ENCODE measurements at regions not wholly inside any gene's neighbourhood (a gene's known extent, or its start where the extent isn't known, plus 50 kb on each side); places are given as distances from the start of the nearest gene placed in this dataset.

- H3K79me2 ChIP-seq (ENCODE audit: low read length): no peaks in the 10 kb centered on the region
- no peaks in the 10 kb centered on the region for H3K36me3 ChIP-seq (ENCODE audit: insufficient read depth, low read length)
- DNase-seq: no peak
- no peak overlapping the region for H2AFZ ChIP-seq (ENCODE audit: low read length)
- no peaks in the 10 kb centered on the region for H4K20me1 ChIP-seq (ENCODE audit: insufficient read depth, low read depth, low read length)
- H3K9me3 ChIP-seq (ENCODE audit: low read length): no peaks in the 10 kb centered on the region
- H3K27me3 ChIP-seq (ENCODE audit: low read length): no peaks in the 10 kb centered on the region
- H3K9me2 ChIP-seq (replicated peaks; ENCODE audit: insufficient read depth, low read length): no peaks in the 10 kb centered on the region
- no peak overlapping the region for H3K4me2 ChIP-seq (ENCODE audit: low read depth, low read length, poor library complexity, severe bottlenecking)
- H3K4me1 ChIP-seq (ENCODE audit: low read length): no peaks in the 10 kb centered on the region
- H3K9ac ChIP-seq (ENCODE audit: low read length): no peak overlapping the region
- H3K4me3 ChIP-seq (ENCODE audit: low read length): no peak overlapping the region
- no peak overlapping the region for H3K27ac ChIP-seq (ENCODE audit: low read length)
These were observed 270.8 kb downstream of the GATA3 start for GRCh38 chr10:8325024-8325980.

- no peak overlapping the region for H3K27ac ChIP-seq (ENCODE audit: low read length)
- no peak overlapping the region for H3K4me3 ChIP-seq (ENCODE audit: low read length)
- no peaks in the 10 kb centered on the region for H3K36me3 ChIP-seq (ENCODE audit: insufficient read depth, low read length)
- no peak overlapping the region for H3K9ac ChIP-seq (ENCODE audit: low read length)
- H3K79me2 ChIP-seq (ENCODE audit: low read length): no peaks in the 10 kb centered on the region
- no peaks in the 10 kb centered on the region for H4K20me1 ChIP-seq (ENCODE audit: insufficient read depth, low read depth, low read length)
- no peaks in the 10 kb centered on the region for H3K4me1 ChIP-seq (ENCODE audit: low read length)
- no peaks in the 10 kb centered on the region for H3K9me3 ChIP-seq (ENCODE audit: low read length)
- H2AFZ ChIP-seq (ENCODE audit: low read length): no peak overlapping the region
- H3K4me2 ChIP-seq (ENCODE audit: low read depth, low read length, poor library complexity, severe bottlenecking): no peak overlapping the region
- no peaks in the 10 kb centered on the region for H3K27me3 ChIP-seq (ENCODE audit: low read length)
- H3K9me2 ChIP-seq (replicated peaks; ENCODE audit: insufficient read depth, low read length): no peaks in the 10 kb centered on the region
- no peak for DNase-seq
These were observed 272.1 kb downstream of the GATA3 start for GRCh38 chr10:8326396-8327139.

- Histone ChIP-seq H4K20me1 (ENCODE audit: insufficient read depth, low read depth, low read length) (no peaks in the 10 kb centered on the region), H3K4me2 (ENCODE audit: low read depth, low read length, poor library complexity, severe bottlenecking) (no peak overlapping the region), H3K4me1 (ENCODE audit: low read length) (no peaks in the 10 kb centered on the region), H3K27ac (ENCODE audit: low read length) (no peak overlapping the region), H3K4me3 (ENCODE audit: low read length) (no peak overlapping the region), H3K9me3 (ENCODE audit: low read length) (no peaks in the 10 kb centered on the region), H3K9me2 (replicated peaks; ENCODE audit: insufficient read depth, low read length) (no peaks in the 10 kb centered on the region), H3K27me3 (ENCODE audit: low read length) (no peaks in the 10 kb centered on the region), H2AFZ (ENCODE audit: low read length) (no peak overlapping the region), H3K9ac (ENCODE audit: low read length) (no peak overlapping the region), H3K36me3 (ENCODE audit: insufficient read depth, low read length) (no peaks in the 10 kb centered on the region), H3K79me2 (ENCODE audit: low read length) (no peaks in the 10 kb centered on the region)
- no peak for DNase-seq
These were observed 272.6 kb downstream of the GATA3 start for GRCh38 chr10:8327140-8327423.

GRCh38 chr10:8331387-8331786, 276.9 kb downstream of the GATA3 start:
- Histone ChIP-seq H2AFZ (ENCODE audit: low read length) (no peak overlapping the region), H3K9me3 (ENCODE audit: low read length) (no peaks in the 10 kb centered on the region), H3K9me2 (replicated peaks; ENCODE audit: insufficient read depth, low read length) (no peaks in the 10 kb centered on the region), H3K4me2 (ENCODE audit: low read depth, low read length, poor library complexity, severe bottlenecking) (no peak overlapping the region), H3K36me3 (ENCODE audit: insufficient read depth, low read length) (no peaks in the 10 kb centered on the region), H3K27me3 (ENCODE audit: low read length) (no peaks in the 10 kb centered on the region), H3K4me3 (ENCODE audit: low read length) (no peak overlapping the region), H3K79me2 (ENCODE audit: low read length) (no peaks in the 10 kb centered on the region), H4K20me1 (ENCODE audit: insufficient read depth, low read depth, low read length) (no peaks in the 10 kb centered on the region), H3K9ac (ENCODE audit: low read length) (no peak overlapping the region), H3K4me1 (ENCODE audit: low read length) (no peaks in the 10 kb centered on the region), H3K27ac (ENCODE audit: low read length) (no peak overlapping the region)
- peak; percentile 38 for DNase-seq

DNA sequence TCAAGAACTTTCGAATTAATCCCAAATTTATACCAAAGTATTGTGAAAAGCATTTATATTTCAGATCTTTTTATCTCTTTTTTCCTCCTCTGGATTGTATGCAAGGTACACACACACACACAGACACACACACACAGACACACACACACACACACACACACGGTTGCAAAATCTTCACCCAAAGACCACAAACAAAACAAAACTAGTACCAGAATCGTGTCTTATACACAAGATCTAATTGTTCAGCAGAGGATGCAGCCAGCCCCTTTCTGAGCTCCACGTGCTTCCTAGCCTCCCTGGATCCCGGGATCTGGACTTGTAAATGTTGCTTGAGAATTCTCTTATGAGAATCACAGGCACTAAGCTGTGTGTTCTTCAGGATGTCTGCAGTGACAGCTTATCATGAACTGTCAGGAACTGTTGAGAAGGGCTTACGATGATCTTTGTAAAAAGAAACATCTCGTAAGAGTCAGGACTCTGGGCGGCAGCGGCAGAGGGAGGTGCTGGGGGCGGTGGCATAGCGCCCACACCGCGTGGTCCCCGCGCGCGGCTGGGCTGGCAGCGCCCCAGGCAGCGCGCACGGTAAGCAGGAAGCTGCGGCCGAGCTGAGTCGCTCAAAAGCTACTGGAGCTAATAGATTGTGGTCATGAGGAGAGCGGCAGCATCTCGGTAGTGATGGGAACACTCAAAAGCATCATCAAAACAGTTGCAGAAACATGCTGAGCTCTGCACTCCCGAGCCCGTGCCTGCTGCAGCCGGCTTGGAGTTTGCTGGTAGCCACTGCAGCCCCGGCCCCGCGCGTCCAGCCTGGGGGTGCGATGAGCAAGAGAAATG, 277.6 kb downstream of the GATA3 start:
- DNase-seq: peak; percentile 21
- Histone ChIP-seq H3K9me3 (ENCODE audit: low read length) (no peaks in the 10 kb centered on the region), H2AFZ (ENCODE audit: low read length) (no peak overlapping the region), H3K4me3 (ENCODE audit: low read length) (no peak overlapping the region), H3K4me1 (ENCODE audit: low read length) (no peaks in the 10 kb centered on the region), H3K9me2 (replicated peaks; ENCODE audit: insufficient read depth, low read length) (no peaks in the 10 kb centered on the region), H3K4me2 (ENCODE audit: low read depth, low read length, poor library complexity, severe bottlenecking) (no peak overlapping the region), H3K79me2 (ENCODE audit: low read length) (no peaks in the 10 kb centered on the region), H3K27ac (ENCODE audit: low read length) (no peak overlapping the region), H3K9ac (ENCODE audit: low read length) (no peak overlapping the region), H4K20me1 (ENCODE audit: insufficient read depth, low read depth, low read length) (no peaks in the 10 kb centered on the region), H3K36me3 (ENCODE audit: insufficient read depth, low read length) (no peaks in the 10 kb centered on the region), H3K27me3 (ENCODE audit: low read length) (no peaks in the 10 kb centered on the region)

GRCh38 chr10:8332730-8333111, 278.2 kb downstream of the GATA3 start:
- Histone ChIP-seq H3K9ac (ENCODE audit: low read length) (no peak overlapping the region), H3K9me2 (replicated peaks; ENCODE audit: insufficient read depth, low read length) (no peaks in the 10 kb centered on the region), H3K36me3 (ENCODE audit: insufficient read depth, low read length) (no peaks in the 10 kb centered on the region), H3K27ac (ENCODE audit: low read length) (no peak overlapping the region), H3K4me1 (ENCODE audit: low read length) (no peaks in the 10 kb centered on the region), H4K20me1 (ENCODE audit: insufficient read depth, low read depth, low read length) (no peaks in the 10 kb centered on the region), H3K9me3 (ENCODE audit: low read length) (no peaks in the 10 kb centered on the region), H3K4me2 (ENCODE audit: low read depth, low read length, poor library complexity, severe bottlenecking) (no peak overlapping the region), H2AFZ (ENCODE audit: low read length) (no peak overlapping the region), H3K27me3 (ENCODE audit: low read length) (no peaks in the 10 kb centered on the region), H3K4me3 (ENCODE audit: low read length) (no peak overlapping the region), H3K79me2 (ENCODE audit: low read length) (no peaks in the 10 kb centered on the region)
- DNase-seq: no peak

DNA sequence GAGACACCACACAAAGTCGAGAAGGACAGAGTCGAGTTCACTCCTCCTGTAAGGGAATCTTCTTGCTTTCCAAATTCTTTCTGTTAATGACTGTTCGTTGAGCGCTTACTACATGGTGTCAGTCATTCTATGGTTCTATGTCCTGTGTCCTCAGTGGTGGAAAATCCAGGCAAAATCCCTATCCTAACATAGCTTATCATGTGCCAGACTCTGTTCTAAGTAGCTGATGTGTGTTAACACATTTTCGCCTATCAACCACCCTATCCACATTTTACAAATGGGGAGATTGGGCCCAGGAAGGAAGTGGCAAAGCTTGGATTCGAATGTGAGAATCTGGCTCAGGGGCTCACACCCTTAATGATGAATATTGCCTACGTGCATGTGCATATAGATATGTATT, 280.1 kb downstream of the GATA3 start:
- no peak overlapping the region for H3K27ac ChIP-seq (ENCODE audit: low read length)
- no peaks in the 10 kb centered on the region for H4K20me1 ChIP-seq (ENCODE audit: insufficient read depth, low read depth, low read length)
- no peaks in the 10 kb centered on the region for H3K9me2 ChIP-seq (replicated peaks; ENCODE audit: insufficient read depth, low read length)
- H2AFZ ChIP-seq (ENCODE audit: low read length): no peak overlapping the region
- no peaks in the 10 kb centered on the region for H3K36me3 ChIP-seq (ENCODE audit: insufficient read depth, low read length)
- H3K9ac ChIP-seq (ENCODE audit: low read length): no peak overlapping the region
- no peaks in the 10 kb centered on the region for H3K9me3 ChIP-seq (ENCODE audit: low read length)
- no peaks in the 10 kb centered on the region for H3K27me3 ChIP-seq (ENCODE audit: low read length)
- no peaks in the 10 kb centered on the region for H3K4me1 ChIP-seq (ENCODE audit: low read length)
- no peak overlapping the region for H3K4me3 ChIP-seq (ENCODE audit: low read length)
- no peak for DNase-seq
- no peaks in the 10 kb centered on the region for H3K79me2 ChIP-seq (ENCODE audit: low read length)
- H3K4me2 ChIP-seq (ENCODE audit: low read depth, low read length, poor library complexity, severe bottlenecking): no peak overlapping the region

Data from Karpas-422 (cell line).